ENCODE measurements at regions not wholly inside any gene's neighbourhood (a gene's known extent, or its start where the extent isn't known, plus 50 kb on each side); places are given as distances from the start of the nearest gene placed in this dataset.
"Not testable (repeated sequence)": the region's sequence is repeated elsewhere in the genome, so short reads cannot be mapped to it uniquely, and the experiment has no call there.

DNA sequence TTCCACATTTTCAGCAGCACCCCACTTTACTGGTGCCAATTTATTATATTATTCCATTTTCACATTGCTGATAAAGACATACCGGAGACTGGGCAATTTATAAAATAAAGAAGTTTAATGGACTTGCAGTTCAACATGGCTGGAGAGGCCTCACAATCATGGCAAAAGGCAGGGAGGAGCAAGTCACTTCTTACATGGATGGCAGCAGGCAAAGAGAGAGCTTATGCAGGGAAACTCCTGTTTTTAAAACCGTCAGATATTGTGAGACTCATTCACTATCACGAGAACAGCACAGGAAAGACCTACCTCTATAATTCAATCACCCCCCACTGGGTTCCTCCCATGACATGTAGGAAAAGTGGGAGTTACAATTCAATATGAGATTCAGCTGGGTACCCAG lies 641.8 kb upstream of the MEF2C start (continued):
- TF ChIP-seq SIN3A (conservative IDR thresholded peaks at IDR 0.05 in 1 of 2, IDR thresholded peaks at IDR 0.05 in 1 of 2; ENCODE audit: low read depth in 1 of 2, low read length in 2 of 2) (no peak), CTBP2 (IDR thresholded peaks at IDR 0.05; ENCODE audit: borderline replicate concordance, insufficient read depth, insufficient read length, low read length) (no peak), PHF8 (conservative IDR thresholded peaks at IDR 0.05; ENCODE audit: low read depth, low read length) (no peak), SIX5 (IDR thresholded peaks at IDR 0.05; ENCODE audit: low read depth, low read length) (no peak)

DNA sequence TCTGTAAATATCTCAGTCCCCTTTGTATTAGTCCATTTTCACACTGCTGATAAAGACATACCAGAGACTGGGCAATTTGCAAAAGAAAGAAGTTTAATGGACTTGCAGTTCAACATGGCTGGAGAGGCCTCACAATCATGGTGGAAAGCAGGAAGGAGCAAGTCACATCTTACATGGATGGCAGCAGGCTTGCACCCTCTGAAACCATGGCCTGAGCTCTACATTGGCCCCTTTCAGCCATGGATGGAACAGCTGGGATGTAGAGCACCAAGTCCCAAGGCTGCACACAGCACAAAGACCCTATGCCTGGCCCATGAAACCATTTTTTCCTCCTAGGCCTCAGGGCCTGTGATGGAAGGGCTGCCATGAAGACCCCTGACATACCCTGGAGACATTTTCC lies 640.9 kb upstream of the MEF2C start:
- H3K23ac ChIP-seq (ENCODE audit: insufficient read length); H3K4me2 ChIP-seq (ENCODE audit: insufficient read depth in 1 of 2, low read depth in 2 of 2, low read length in 2 of 2); H3K18ac ChIP-seq (ENCODE audit: extremely low read depth, low read length); H2BK12ac ChIP-seq (ENCODE audit: low read depth, low read length); H3K9me3 ChIP-seq (ENCODE audit: insufficient read depth in 2 of 2, low read depth in 1 of 2, low read length in 1 of 2); H3K4me3 ChIP-seq (ENCODE audit: extremely low read depth in 1 of 4, insufficient read depth in 2 of 4, low read depth in 3 of 4, low read length in 4 of 4); H2BK20ac ChIP-seq (ENCODE audit: low read length); H4K8ac ChIP-seq (ENCODE audit: extremely low read depth, insufficient read depth, low read length); H4K91ac ChIP-seq (replicated peaks; ENCODE audit: insufficient read length, low read length); H3K79me1 ChIP-seq (ENCODE audit: low read depth, low read length); H4K20me1 ChIP-seq (replicated peaks in 1 of 2; ENCODE audit: control insufficient read depth in 1 of 2, insufficient read depth in 2 of 2, low read length in 2 of 2); H3K14ac ChIP-seq (ENCODE audit: insufficient read length); H3K23me2 ChIP-seq (ENCODE audit: low read depth, low read length); H2AK5ac ChIP-seq (ENCODE audit: low read depth, low read length); H4K5ac ChIP-seq (ENCODE audit: insufficient read length, low read depth, low read length); H3K27ac ChIP-seq (ENCODE audit: low read depth, low read length); H3K79me2 ChIP-seq (ENCODE audit: control insufficient read depth in 1 of 2, insufficient read depth in 2 of 2, low read length in 2 of 2); POLR2A ChIA-PET (ENCODE audit: partially characterized antibody); H2AFZ ChIP-seq (ENCODE audit: low read length); H2BK120ac ChIP-seq (replicated peaks; ENCODE audit: low read depth, low read length); H3K56ac ChIP-seq (replicated peaks; ENCODE audit: insufficient read length, low read depth, low read length); DNase-seq (ENCODE audit: low read depth in 1 of 2, low spot score in 2 of 2); H2BK15ac ChIP-seq (ENCODE audit: low read length); H2BK5ac ChIP-seq (ENCODE audit: low read depth, low read length); H3K4ac ChIP-seq (replicated peaks; ENCODE audit: insufficient read length, low read depth, low read length); H3K27me3 ChIP-seq (replicated peaks in 1 of 4; ENCODE audit: control insufficient read depth in 3 of 4, extremely low read depth in 1 of 4, insufficient read depth in 3 of 4, low read length in 3 of 4); H3K9ac ChIP-seq (replicated peaks in 1 of 4; ENCODE audit: extremely low read depth in 1 of 4, low read depth in 3 of 4, low read length in 3 of 4); H3K4me1 ChIP-seq (replicated peaks in 1 of 4; ENCODE audit: control insufficient read depth in 3 of 4, insufficient read depth in 4 of 4, low read length in 3 of 4); FAIRE-seq; H3K36me3 ChIP-seq (ENCODE audit: control insufficient read depth in 2 of 4, insufficient read depth in 4 of 4, low read length in 3 of 4): not testable (repeated sequence)
- CTCF ChIA-PET (ENCODE audit: partially characterized antibody) = interaction anchor here (0.9 kb wide), 1 partner anchor 10 kb away, joined by 3 read pairs; no protein-coding TSS in a partner anchor
